ENCODE measurements at regions not wholly inside any gene's neighbourhood (a gene's known extent, or its start where the extent isn't known, plus 50 kb on each side); places are given as distances from the start of the nearest gene placed in this dataset.
"Not testable (repeated sequence)": the region's sequence is repeated elsewhere in the genome, so short reads cannot be mapped to it uniquely, and the experiment has no call there.

- POLR2A ChIA-PET (ENCODE audit: low non-redundant PET) = no interaction called here
- DNase-seq (ENCODE audit: low spot score) = no peak
- H3K27ac ChIP-seq = no peak overlapping the region
- no peak for TF ChIP-seq CTCF (conservative IDR thresholded peaks at IDR 0.05; ENCODE audit: low read depth)
- CTCF ChIA-PET = no interaction called here
Measured at GRCh38 chr11:96842731-96843130, 452.9 kb downstream of the JRKL start.

GRCh38 chr11:96854425-96854824 is 464.6 kb downstream of the JRKL start:
- DNase-seq (ENCODE audit: low spot score) = no peak
- no peak overlapping the region for H3K27ac ChIP-seq
- ChIA-PET POLR2A (ENCODE audit: low non-redundant PET) (no interaction called here), CTCF (interaction anchor here (0.6 to 1.0 kb wide), 2 partner anchors 391 to 984 kb away, joined by 4 to 5 read pairs; no protein-coding TSS in a partner anchor)
- TF ChIP-seq CTCF (conservative IDR thresholded peaks at IDR 0.05; ENCODE audit: low read depth) = no peak

- POLR2A ChIA-PET (ENCODE audit: low non-redundant PET); CTCF ChIA-PET; H3K27ac ChIP-seq: not testable (repeated sequence)
Measured at GRCh38 chr11:96861722-96862121, 471.9 kb downstream of the JRKL start.

GRCh38 chr11:96863520-96863919 is 473.7 kb downstream of the JRKL start:
- ChIA-PET CTCF (no interaction called here), POLR2A (ENCODE audit: low non-redundant PET) (no interaction called here)
- no peak for DNase-seq (ENCODE audit: low spot score)
- H3K27ac ChIP-seq = no peak overlapping the region
- no peak for TF ChIP-seq CTCF (conservative IDR thresholded peaks at IDR 0.05; ENCODE audit: low read depth)

More at GRCh38 chr11:96861722-96862121, 471.9 kb downstream of the JRKL start:
- DNase-seq (ENCODE audit: low spot score) = not testable (repeated sequence)

GRCh38 chr11:96865020-96865419 is 475.2 kb downstream of the JRKL start:
- CTCF ChIA-PET = no interaction called here
- no peak for DNase-seq (ENCODE audit: low spot score)
- POLR2A ChIA-PET (ENCODE audit: low non-redundant PET) = no interaction called here
- no peak for TF ChIP-seq CTCF (conservative IDR thresholded peaks at IDR 0.05; ENCODE audit: low read depth)
- no peak overlapping the region for H3K27ac ChIP-seq

GRCh38 chr11:96869207-96869606 is 479.4 kb downstream of the JRKL start:
- no peak for DNase-seq (ENCODE audit: low spot score)
- H3K27ac ChIP-seq = no peak overlapping the region
- no peak for TF ChIP-seq CTCF (conservative IDR thresholded peaks at IDR 0.05; ENCODE audit: low read depth)
- POLR2A ChIA-PET (ENCODE audit: low non-redundant PET) = no interaction called here
- CTCF ChIA-PET = no interaction called here

- no peak for TF ChIP-seq CTCF (conservative IDR thresholded peaks at IDR 0.05; ENCODE audit: low read depth)
- no peak overlapping the region for H3K27ac ChIP-seq
- DNase-seq (ENCODE audit: low spot score) = no peak
- CTCF ChIA-PET = no interaction called here
- POLR2A ChIA-PET (ENCODE audit: low non-redundant PET) = no interaction called here
Measured at GRCh38 chr11:96875712-96876111, 485.9 kb downstream of the JRKL start.

Measured in RWPE1 (cell line).